DMS114 treated with DMSO at 0.1 percent for 48 hours (cell line): ENCODE measurements at regions not wholly inside any gene's neighbourhood (a gene's known extent, or its start where the extent isn't known, plus 50 kb on each side); places are given as distances from the start of the nearest gene placed in this dataset.
"Not testable (repeated sequence)": the region's sequence is repeated elsewhere in the genome, so short reads cannot be mapped to it uniquely, and the experiment has no call there.

ENCODE experiments used
- DNase-seq: peaks from one replicate; lab custom pipeline; 2025; ENCODE audit not compliant: unreplicated experiment; lab: John Stamatoyannopoulos, UW

GRCh38 chr2:194087089-194087958 lies 1569.7 kb upstream of the SLC39A10 start:
- DNase-seq = no peak

- DNase-seq = no peak
Measured at GRCh38 chr2:194086129-194086528, 1570.9 kb upstream of the SLC39A10 start.

- DNase-seq = no peak
Measured at GRCh38 chr2:194079989-194080388, 1577.0 kb upstream of the SLC39A10 start.

GRCh38 chr2:194077366-194077765 lies 1579.7 kb upstream of the SLC39A10 start:
- no peak for DNase-seq

DNA sequence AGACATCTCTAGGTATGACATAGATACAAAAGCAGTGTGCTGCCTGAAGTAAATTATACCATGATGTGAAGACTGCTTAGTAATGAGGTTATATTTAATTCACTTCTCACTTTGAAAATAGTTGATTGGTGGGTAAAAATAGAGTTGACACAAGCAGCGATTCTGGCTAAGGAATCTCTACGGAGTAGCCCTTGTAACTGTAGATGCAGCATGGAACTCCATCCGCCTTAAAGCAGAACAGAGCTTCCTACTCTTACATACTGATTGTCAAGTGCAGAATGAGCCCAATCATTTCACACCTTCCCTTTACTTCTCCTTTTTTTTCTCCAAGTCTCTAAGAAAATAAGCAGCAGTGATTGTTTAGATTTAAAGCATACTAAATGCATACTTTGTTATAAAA lies 1594.6 kb upstream of the SLC39A10 start:
- no peak for DNase-seq

DNA sequence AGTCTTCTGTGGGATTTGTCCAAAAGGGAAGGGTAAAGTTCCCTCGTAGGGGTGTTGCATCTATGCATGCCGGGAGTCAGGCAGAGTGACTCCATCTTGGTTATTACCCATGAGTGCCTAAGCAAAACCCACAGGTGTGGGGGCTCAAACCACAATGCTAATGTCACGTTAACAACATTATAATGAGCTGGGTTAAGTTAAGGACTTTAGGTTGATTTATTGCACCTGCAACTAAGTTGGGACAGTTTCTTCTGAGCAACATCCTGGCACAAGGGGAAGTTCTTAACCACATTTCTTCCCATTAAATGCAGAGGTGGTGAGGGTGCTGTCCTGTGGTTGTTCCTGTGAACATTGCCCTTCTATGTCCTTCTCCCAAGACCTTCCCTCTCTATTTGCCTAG lies 1596.8 kb upstream of the SLC39A10 start:
- no peak for DNase-seq

DNA sequence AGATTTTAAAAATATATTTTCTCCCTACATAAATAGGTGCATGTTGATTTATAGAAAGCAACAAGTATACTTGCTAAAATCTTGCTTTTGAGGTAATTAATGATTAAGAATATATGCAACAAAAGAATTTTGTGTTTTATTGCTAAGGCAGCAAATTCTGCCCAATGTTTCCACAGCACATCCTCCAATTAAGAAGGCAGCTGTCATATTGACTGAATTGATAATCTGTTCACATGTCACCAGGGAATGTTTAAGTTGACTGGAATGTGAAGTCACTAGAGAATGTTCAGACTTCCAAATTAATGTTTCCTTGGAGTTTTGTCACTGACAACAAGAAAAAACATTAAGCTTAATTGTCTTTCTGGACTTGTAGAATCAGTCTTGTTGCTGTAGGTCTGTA lies 1602.7 kb upstream of the SLC39A10 start:
- DNase-seq = no peak

- DNase-seq = no peak
Measured at GRCh38 chr2:194044321-194044720, 1612.7 kb upstream of the SLC39A10 start.

- not testable (repeated sequence) for DNase-seq
Measured at GRCh38 chr2:194021130-194021529, 1635.9 kb upstream of the SLC39A10 start.

- no peak for DNase-seq
Measured at GRCh38 chr2:194020155-194020554, 1636.9 kb upstream of the SLC39A10 start.

GRCh38 chr2:194015751-194016150 lies 1641.3 kb upstream of the SLC39A10 start:
- no peak for DNase-seq

DNA sequence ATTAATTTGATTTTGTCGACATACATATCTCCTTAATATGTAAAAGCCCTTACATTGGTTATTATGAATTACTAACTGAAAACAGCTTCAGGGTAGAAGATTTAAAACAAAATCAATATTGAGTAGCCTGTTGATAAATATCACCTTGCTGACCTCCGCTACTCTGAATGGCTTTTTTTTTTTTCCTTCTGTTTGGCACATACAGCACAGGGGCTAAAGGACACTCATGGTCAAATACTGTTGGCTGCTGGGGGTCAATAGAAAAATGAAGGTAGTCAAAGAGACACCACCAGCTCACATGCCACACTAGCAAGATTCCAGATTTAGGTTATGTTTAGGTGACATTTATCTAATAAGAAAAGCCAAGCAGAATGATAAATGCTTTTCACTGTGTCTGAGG lies 1642.4 kb upstream of the SLC39A10 start:
- DNase-seq = no peak

- DNase-seq = no peak
Measured at GRCh38 chr2:194004590-194005206, 1652.3 kb upstream of the SLC39A10 start.

GRCh38 chr2:194003911-194004310 lies 1653.1 kb upstream of the SLC39A10 start:
- no peak for DNase-seq

- DNase-seq = no peak
Measured at GRCh38 chr2:194002699-194003368, 1654.2 kb upstream of the SLC39A10 start.

DNA sequence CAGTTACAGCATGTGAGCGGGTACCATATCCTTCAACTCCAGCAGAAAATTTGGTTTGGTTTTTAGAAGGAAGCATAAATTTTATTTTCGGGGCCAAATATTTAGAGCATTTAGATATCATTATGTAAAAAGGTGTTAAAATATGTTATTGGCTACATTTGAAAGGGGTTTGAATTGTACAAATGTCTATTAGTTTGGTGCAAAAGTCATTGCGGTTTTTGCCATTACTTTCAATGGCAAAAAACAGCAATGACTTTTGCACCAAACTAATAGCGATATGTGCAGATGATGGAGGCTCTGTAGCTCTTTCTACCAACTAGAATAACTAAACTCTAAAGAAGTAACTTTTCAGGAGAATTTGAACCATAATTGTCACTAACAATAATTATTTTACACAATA lies 1666.2 kb upstream of the SLC39A10 start:
- no peak for DNase-seq

DNA sequence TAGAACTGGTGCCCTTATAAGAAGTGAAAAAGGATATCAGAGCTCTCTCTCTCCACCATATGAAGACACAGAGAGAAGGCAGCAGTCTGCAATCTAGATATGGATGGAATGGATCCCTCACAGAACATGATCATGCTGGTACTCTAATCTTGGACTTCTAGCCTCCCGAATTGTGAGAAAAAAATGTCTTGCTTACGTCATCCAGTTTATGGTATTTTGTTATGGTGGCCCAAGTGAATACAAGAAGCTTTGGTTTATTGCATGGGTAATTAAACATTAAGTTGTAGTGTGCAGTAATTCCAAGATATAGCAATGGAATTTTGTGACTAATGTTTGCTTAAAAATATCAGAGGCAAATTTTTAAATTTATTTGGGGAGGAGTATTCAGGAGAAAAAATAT lies 1667.4 kb upstream of the SLC39A10 start:
- no peak for DNase-seq

GRCh38 chr2:193988784-193989183 lies 1668.2 kb upstream of the SLC39A10 start:
- DNase-seq = no peak

DNA sequence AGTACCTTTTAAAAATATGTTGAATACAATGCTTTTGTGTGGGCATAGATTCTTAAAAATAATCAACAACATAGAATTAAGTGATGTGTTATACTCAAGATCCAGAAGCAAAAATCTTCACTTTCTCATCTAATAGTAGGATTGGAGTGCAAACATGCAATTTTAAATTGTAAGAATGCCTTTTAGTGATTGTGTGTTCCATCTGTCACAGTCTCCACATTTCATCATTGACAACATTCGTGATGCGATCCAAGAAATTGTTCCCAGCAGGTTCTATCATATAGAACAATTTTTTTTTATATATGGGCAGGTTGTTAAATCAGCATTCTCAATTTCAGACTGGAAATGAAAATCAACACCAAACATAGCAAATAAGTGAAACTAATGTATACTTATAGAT lies 1671.8 kb upstream of the SLC39A10 start:
- no peak for DNase-seq

- DNase-seq = no peak
Measured at GRCh38 chr2:193980599-193980998, 1676.4 kb upstream of the SLC39A10 start.

- DNase-seq = no peak
Measured at GRCh38 chr2:193973781-193974180, 1683.2 kb upstream of the SLC39A10 start.

DNA sequence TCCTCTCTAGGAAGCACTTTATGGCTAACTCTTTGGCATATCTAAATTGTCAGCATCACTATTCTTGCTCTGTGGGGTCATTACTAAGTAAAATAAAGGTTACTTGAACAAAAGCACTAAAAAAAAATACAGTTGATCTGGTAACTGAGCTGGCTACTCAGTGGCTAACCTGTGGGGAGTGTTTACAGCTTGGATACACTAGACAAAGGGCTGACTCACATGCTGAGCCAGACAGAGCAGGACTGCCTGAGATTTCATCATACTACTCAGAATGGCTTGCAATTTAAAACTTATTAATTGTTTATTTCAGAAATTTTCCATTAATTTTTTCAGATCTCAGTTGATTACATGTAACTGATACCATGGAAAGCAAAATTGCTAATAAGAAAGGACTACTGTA lies 1690.4 kb upstream of the SLC39A10 start:
- DNase-seq = no peak
